ENCODE measurements at regions not wholly inside any gene's neighbourhood (a gene's known extent, or its start where the extent isn't known, plus 50 kb on each side); places are given as distances from the start of the nearest gene placed in this dataset.

DNA sequence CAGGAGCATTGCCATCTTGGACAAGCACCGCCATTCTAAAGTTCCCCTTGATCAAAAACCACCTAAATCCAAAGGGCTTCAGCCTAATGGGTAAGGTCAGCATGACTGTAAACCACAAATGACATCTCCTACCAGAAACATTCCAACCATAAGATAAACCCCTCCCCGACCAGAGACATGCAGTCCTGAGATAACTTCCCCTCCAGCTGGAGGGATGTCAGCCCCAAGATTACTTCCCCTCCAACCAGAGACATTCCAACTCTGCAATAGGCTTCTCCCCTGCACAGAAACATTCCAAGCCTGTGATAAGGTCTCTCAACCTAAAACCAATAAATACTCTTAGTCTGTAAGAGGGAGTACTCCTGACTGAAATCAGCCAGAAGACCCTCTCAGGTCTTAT, 62.7 kb upstream of the DNAJC19 start:
- no peak for DNase-seq

DNA sequence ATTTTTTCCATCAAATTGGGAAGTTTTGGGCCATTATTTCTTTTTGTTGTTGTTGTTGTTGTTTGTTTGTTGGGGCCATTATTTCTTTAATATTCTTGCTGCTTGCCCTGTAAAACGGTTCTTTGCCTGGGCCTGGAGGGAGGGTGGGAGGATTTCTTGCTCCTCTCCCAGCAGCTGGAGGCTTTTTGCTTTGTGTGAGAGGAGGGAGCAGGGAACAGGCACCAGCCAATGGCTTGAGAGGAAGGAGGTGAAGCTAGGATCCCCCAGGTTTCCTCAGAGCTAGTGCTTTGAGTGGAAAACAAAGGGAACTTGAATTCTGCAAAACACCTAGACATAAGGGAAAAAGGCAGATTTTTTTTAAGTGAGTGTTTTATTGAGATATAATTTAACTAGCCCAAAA, 61.2 kb upstream of the DNAJC19 start:
- DNase-seq: no peak

DNA sequence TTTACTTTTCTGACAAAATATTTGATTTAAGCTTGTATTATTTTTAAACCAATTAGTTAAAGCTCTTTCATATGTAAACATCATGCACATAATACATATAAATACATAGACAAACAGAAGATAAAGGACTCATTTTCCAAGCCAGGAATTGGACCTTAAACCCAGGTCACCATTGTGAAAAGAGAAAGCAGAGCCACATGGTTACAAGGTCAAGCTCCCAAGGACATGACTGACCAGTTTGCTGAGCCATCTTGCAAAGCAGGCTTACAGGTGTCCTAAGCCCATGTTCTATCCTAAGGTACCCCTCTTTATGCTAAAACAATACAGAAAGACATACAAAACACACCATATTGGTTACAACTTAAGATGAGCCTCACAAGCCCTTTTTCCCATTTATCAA, 50.5 kb upstream of the DNAJC19 start:
- DNase-seq: no peak
